Gastrocnemius medialis (tissue), 4 donors: ENCODE measurements at regions not wholly inside any gene's neighbourhood (a gene's known extent, or its start where the extent isn't known, plus 50 kb on each side); places are given as distances from the start of the nearest gene placed in this dataset.

Experiments used
- ATAC-seq, 2 donors: fragments of 150-250 bp; one replicate each; pipeline ENCODE4 v1.9.1; 2016
- DNase-seq, 2 donors: peaks; one replicate each; pipeline ENCODE4 v3.0.0-alpha.2; 2019
- H3K27ac ChIP-seq, 4 donors: fragments of 200-600 bp; sonication (generic); 1 replicate in 1 of 4; 2 replicates in 3 of 4; pipeline ENCODE4 v1.5.1; 2016 to 2018; ENCODE audit warnings: mild to moderate bottlenecking in 2 of 4, moderate library complexity in 1 of 4
- H3K27me3 ChIP-seq, 3 donors: fragments of 200-600 bp; sonication (generic) in 2 of 3; 1 replicate in 1 of 3; 2 replicates in 2 of 3; pipeline versions ENCODE4 v1.5.1 to v1.6.0; 2016 to 2019; ENCODE audit warnings: mild to moderate bottlenecking in 1 of 3, moderate library complexity in 1 of 3
- H3K36me3 ChIP-seq, 2 donors: fragments of 200-600 bp; sonication (generic) in 1 of 2; one replicate each; pipeline ENCODE4 v1.5.1; 2017 to 2018
- H3K4me1 ChIP-seq, 2 donors: fragments of 200-600 bp; sonication (generic) in 1 of 2; one replicate each; pipeline ENCODE4 v1.5.1; 2016 to 2017; ENCODE audit warnings: mild to moderate bottlenecking in 2 of 2
- H3K4me3 ChIP-seq, 4 donors: fragments of 200-600 bp; sonication (generic) in 3 of 4; 1 replicate in 1 of 4; 2 replicates in 3 of 4; pipeline ENCODE4 v1.5.1; 2016 to 2019; ENCODE audit warnings: mild to moderate bottlenecking in 2 of 4
- H3K9me3 ChIP-seq, 3 donors: fragments of 200-600 bp; sonication (generic) in 2 of 3; 1 replicate in 1 of 3; 2 replicates in 2 of 3; pipeline ENCODE4 v1.5.1; 2016 to 2019
- POLR2A ChIP-seq, 2 donors: fragments of 450-650 bp; IDR thresholded peaks; one replicate each; pipeline ENCODE4 v1.6.1; 2017; ENCODE audit warnings: antibody characterized with exemption in 2 of 2, mild to moderate bottlenecking in 2 of 2, moderate library complexity in 2 of 2
- in situ Hi-C, 4 donors: fragments of 200-750 bp; cut with MboI; loops; one replicate each; pipeline versions ENCODE4 v1.15.0 to v1.8.0; 2017; ENCODE audit warnings: low sequenced_read_pairs in 4 of 4
- intact Hi-C: fragments of 100-400 bp; cut with DNase I; formaldehyde crosslinking; loops from one replicate; pipeline ENCODE4 v1.15.1; 2023; ENCODE audit warnings: low total_unique reads
- TF ChIP-seq, protein P1 (sequence below), 5 experiments: fragments of 450-650 bp in 3 of 5; fragments of 200-600 bp in 2 of 5; sonication (generic) in 2 of 5; IDR thresholded peaks in 4 of 5; conservative IDR thresholded peaks in 1 of 5; 1 replicate in 4 of 5; 2 replicates in 1 of 5; pipeline ENCODE4 v1.5.1; 2016 to 2019; ENCODE audit warnings: antibody characterized with exemption in 5 of 5, mild to moderate bottlenecking in 3 of 5, moderate library complexity in 3 of 5

DNA sequence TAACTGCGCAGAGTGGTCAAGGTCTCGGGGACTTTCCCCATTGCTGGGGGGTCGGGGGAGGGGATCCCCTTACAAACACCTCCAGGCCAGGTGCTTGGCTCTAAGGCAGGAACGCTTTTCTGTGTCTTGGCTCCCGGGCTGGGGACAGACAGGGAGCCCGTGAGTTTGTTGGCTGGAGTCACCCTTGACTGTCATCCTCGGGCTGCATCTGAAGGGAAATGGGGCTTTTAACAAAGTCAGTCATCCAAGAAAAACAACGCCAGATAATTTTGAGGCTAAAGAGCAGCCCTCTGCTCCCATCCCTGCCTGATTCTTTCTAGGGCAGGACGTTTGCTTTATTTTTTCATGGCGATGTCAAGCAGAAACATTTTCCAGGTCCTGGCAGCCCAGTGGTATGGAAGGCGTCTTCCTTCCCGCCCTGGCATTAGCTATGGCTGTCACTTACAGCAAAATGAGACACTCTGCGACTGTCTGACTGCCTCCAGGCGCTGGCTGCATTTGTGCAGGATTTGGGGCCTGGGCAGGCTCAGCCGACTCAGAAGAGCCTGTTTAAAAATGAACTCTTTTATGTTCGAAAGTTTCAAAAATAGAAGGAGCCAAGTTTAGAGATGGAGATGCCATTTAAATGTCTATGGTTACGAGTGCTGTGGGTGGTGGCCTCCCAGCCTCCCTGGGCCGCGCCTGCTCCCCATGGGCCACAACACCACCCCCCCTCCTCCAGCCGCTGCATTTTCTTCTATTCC is 54.7 kb upstream of the TNS3 start:
- no peaks in the 10 kb centered on the region for H3K9me3 ChIP-seq
- no peaks in the 10 kb centered on the region for H3K36me3 ChIP-seq
- H3K4me3 ChIP-seq: no peak overlapping the region
- ATAC-seq (peak in 1 of 2 donors; percentile 36), DNase-seq (no peak)
- H3K4me1 ChIP-seq: peaks cover 5 to 8% of the 10 kb centered on the region in 2 donors
- TF ChIP-seq POLR2A (IDR thresholded peaks at IDR 0.05): no peak
- TF ChIP-seq, protein P1, sequence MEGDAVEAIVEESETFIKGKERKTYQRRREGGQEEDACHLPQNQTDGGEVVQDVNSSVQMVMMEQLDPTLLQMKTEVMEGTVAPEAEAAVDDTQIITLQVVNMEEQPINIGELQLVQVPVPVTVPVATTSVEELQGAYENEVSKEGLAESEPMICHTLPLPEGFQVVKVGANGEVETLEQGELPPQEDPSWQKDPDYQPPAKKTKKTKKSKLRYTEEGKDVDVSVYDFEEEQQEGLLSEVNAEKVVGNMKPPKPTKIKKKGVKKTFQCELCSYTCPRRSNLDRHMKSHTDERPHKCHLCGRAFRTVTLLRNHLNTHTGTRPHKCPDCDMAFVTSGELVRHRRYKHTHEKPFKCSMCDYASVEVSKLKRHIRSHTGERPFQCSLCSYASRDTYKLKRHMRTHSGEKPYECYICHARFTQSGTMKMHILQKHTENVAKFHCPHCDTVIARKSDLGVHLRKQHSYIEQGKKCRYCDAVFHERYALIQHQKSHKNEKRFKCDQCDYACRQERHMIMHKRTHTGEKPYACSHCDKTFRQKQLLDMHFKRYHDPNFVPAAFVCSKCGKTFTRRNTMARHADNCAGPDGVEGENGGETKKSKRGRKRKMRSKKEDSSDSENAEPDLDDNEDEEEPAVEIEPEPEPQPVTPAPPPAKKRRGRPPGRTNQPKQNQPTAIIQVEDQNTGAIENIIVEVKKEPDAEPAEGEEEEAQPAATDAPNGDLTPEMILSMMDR (IDR thresholded peaks at IDR 0.05 in 4 of 5, conservative IDR thresholded peaks at IDR 0.05 in 1 of 5): no peak
- peak overlapping the region; percentile 17 to 31 (median 18) for H3K27ac ChIP-seq
- H3K27me3 ChIP-seq: no peaks in the 10 kb centered on the region
- intact Hi-C loops (no loop called here), in situ Hi-C loops (no loop called here)

DNA sequence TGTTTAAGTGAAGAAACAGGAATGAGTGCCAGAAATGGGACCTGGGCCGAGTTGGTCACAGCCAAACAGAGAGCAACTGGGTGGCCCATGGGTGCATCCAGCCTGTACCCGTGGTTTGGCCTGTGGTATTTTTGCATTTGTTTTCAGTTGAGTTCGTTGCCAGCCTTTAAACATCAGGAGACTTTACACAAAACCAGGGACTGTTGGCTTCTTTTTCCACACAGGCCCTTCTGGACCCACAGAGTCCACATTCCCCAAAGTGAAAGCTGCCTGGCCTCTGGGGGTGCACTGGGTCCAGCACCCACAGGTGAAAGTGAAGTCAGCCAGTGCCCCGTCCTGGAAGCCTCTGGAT is 54.1 kb upstream of the TNS3 start:
- in situ Hi-C loops: no loop called here
- intact Hi-C loops: no loop called here
- no peak for TF ChIP-seq POLR2A (IDR thresholded peaks at IDR 0.05)
- TF ChIP-seq, protein P1 (IDR thresholded peaks at IDR 0.05 in 4 of 5, conservative IDR thresholded peaks at IDR 0.05 in 1 of 5): no peak
- ATAC-seq (peak in 1 of 2 donors; percentile 18), DNase-seq (no peak)
- Histone ChIP-seq H3K4me3 (no peak overlapping the region), H3K27ac (peak overlapping the region in 3 of 4 donors; percentile 17 to 31 (median 18)), H3K9me3 (no peaks in the 10 kb centered on the region), H3K36me3 (no peaks in the 10 kb centered on the region), H3K4me1 (peaks cover 5 to 8% of the 10 kb centered on the region in 2 donors), H3K27me3 (no peaks in the 10 kb centered on the region)

DNA sequence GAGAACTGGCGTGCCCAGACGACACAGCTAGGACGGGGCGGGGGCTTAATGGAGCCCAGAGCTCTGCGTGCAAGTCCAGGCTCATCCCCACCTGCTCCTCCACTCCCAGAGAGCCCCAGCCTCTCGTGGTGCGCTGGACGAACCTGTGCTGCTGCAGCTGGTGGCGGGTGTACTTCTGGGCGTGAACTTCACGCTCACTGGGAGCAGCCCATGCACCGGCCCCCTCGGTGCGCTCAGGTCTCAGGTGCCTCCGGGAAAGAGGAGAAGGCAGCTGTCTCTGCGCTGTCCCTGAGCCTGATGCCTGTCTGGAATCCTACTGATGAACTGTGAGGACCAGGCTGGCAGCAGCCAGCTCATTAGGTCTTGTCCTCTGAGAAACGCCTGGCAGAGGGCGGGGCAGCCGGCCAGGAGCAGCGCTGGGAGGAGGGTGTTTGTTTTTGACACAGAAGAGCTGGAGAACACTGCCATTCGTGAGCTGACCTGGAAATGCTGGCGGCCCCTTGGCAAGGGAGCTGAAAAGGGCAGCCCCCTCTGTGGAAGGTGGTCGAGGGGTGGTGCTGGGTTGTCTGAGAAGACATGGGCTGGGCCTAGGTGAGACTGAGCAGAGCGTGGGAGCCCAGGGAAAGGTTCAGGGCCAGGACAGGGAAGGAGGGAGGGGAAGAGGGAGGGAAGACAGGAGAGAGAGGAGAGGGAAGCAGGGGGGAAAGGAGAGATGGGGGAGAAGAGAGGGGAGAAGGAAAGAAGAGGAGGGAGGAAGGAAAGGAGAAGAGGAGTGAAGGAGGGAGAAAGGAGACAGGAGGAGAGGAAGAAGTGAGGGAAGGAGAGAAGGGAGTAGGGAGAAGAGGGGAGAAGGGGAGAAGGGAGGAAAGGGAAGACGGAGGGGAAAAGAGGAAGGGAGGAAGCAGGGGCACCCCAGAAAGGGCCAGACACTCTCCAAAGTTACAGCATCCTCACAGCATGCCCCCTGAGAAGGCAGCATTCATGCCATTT is 53.5 kb upstream of the TNS3 start:
- Histone ChIP-seq H3K4me1 (peaks cover 5 to 8% of the 10 kb centered on the region in 2 donors), H3K36me3 (no peaks in the 10 kb centered on the region), H3K9me3 (no peaks in the 10 kb centered on the region), H3K4me3 (no peak overlapping the region), H3K27me3 (no peaks in the 10 kb centered on the region), H3K27ac (no peak overlapping the region)
- peak; percentile 35 to 50 for ATAC-seq
- intact Hi-C loops (no loop called here), in situ Hi-C loops (no loop called here)
- TF ChIP-seq POLR2A (IDR thresholded peaks at IDR 0.05): no peak
- TF ChIP-seq, protein P1 (IDR thresholded peaks at IDR 0.05 in 4 of 5, conservative IDR thresholded peaks at IDR 0.05 in 1 of 5): no peak
- no peak for DNase-seq

DNA sequence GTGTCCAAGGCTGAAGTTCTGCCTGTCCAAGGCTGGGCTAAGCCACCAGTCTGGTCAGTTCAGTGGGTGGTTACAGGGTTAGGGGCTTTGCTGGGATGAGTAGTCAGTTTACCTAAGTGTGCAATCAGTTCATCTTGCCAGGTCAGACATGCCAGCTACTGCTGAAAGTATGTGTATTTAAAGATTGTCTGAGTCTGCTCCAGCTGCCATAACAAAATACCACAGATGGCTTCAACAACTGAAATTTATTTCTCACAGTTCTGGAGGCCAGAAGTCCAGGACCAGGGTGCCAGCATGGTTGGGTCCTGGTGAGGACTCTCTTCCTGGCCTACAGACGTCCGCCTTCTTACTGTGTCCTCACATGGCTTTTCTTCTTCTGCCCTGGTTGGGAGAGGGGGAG is 52.4 kb upstream of the TNS3 start:
- DNase-seq (no peak), ATAC-seq (no peak)
- Histone ChIP-seq H3K4me3 (no peak overlapping the region), H3K9me3 (no peaks in the 10 kb centered on the region), H3K4me1 (peaks cover 5 to 8% of the 10 kb centered on the region in 2 donors), H3K36me3 (no peaks in the 10 kb centered on the region), H3K27ac (no peak overlapping the region), H3K27me3 (no peaks in the 10 kb centered on the region)
- in situ Hi-C loops: no loop called here
- intact Hi-C loops: no loop called here
- TF ChIP-seq, protein P1 (IDR thresholded peaks at IDR 0.05 in 4 of 5, conservative IDR thresholded peaks at IDR 0.05 in 1 of 5): no peak
